Heart left ventricle (tissue), 13 donors: ENCODE measurements at regions not wholly inside any gene's neighbourhood (a gene's known extent, or its start where the extent isn't known, plus 50 kb on each side); places are given as distances from the start of the nearest gene placed in this dataset.

ENCODE experiments used
- CTCF ChIP-seq, 12 donors: fragments of 200-600 bp; sonication (generic) in 4 of 12; IDR thresholded peaks; one replicate each; pipeline versions ENCODE4 v1.5.0 to v1.8.0; 2018 to 2022; ENCODE audit warnings: antibody characterized with exemption in 12 of 12, mild to moderate bottlenecking in 5 of 12
- POLR2A ChIP-seq, 2 donors: fragments of 450-650 bp; IDR thresholded peaks; one replicate each; pipeline ENCODE4 v1.6.1; 2017; ENCODE audit warnings: antibody characterized with exemption in 2 of 2, mild to moderate bottlenecking in 2 of 2, moderate library complexity in 2 of 2
- donor health status: ischemic (EF 13 %, LVEDD 7.1; RV severe dilation, severe dysfunction).
- donor health status: DM: no; HTN: yes; CAD: no.
- donor health status: DM: no; HTN: no; CAD: no.
- donor health status: ischemic (EF 25% LVEDD 6.9; RV normal size, moderate dysfunction).
- donor health status: ischemic (EF 25% LVEDD 5.7; RV mildly dilated, moderate dysfunction).
- donor health status: ischemic (EF 35%, LVEDD 5.7; RV mildly dilated, moderate dysfunction).
- donor health status: nonischemic (EF 11% LVEDD 7.7; RV severe dilation, severe dysfunction).
- donor health status: DM: yes; HTN: yes; CAD: no.
- donor health status: PGD.
- donor health status: ischemic (EF 29% LVEDD 5.4; RV normal size, mild dysfunction).
- donor health status: nonischemic (EF 23%, LVEDD 6.1; RV moderate dilation, normal function).

- TF ChIP-seq CTCF (IDR thresholded peaks at IDR 0.05) = no peak
- no peak for TF ChIP-seq POLR2A (IDR thresholded peaks at IDR 0.05)
Measured at GRCh38 chr1:212201461-212201860, 83.7 kb upstream of the PPP2R5A start.
